ENCODE measurements at regions not wholly inside any gene's neighbourhood (a gene's known extent, or its start where the extent isn't known, plus 50 kb on each side); places are given as distances from the start of the nearest gene placed in this dataset.

- no peaks in the 10 kb centered on the region for H3K36me3 ChIP-seq
- no peak for FAIRE-seq
- TF ChIP-seq CTCF (IDR thresholded peaks at IDR 0.05): no peak
Observed at GRCh38 chr4:129863206-129863605, 767.3 kb downstream of the C4orf33 start.

GRCh38 chr4:129883996-129884395 lies 788.0 kb downstream of the C4orf33 start:
- no peak for DNase-seq
- TF ChIP-seq CTCF (IDR thresholded peaks at IDR 0.05): no peak
- Histone ChIP-seq H3K4me3 (no peak overlapping the region), H3K4me1 (no peaks in the 10 kb centered on the region), H3K36me3 (no peaks in the 10 kb centered on the region), H3K27me3 (no peaks in the 10 kb centered on the region), H3K9me3 (no peaks in the 10 kb centered on the region), H3K27ac (no peak overlapping the region)
- no peak for FAIRE-seq
- 52 to 58% methylated on average over 3 of the region's 3 CpGs for WGBS, 2 donors
- intact Hi-C loops (cut with DNase I): no loop called here
- no peak for ATAC-seq

More at GRCh38 chr4:129863206-129863605, 767.3 kb downstream of the C4orf33 start:
- H3K27me3 ChIP-seq: no peaks in the 10 kb centered on the region
- H3K27ac ChIP-seq: no peak overlapping the region
- ATAC-seq (no peak), DNase-seq (no peak)
- no peaks in the 10 kb centered on the region for H3K9me3 ChIP-seq
- WGBS, 2 donors: 42 to 59% methylated on average over 3 of the region's 3 CpGs
- no peak overlapping the region for H3K4me3 ChIP-seq
- intact Hi-C loops (cut with DNase I): no loop called here
- no peaks in the 10 kb centered on the region for H3K4me1 ChIP-seq

- Histone ChIP-seq H3K9me3 (no peaks in the 10 kb centered on the region), H3K4me3 (no peak overlapping the region), H3K27me3 (no peaks in the 10 kb centered on the region), H3K4me1 (no peaks in the 10 kb centered on the region), H3K36me3 (no peaks in the 10 kb centered on the region), H3K27ac (no peak overlapping the region)
- DNase-seq (no peak), ATAC-seq (no peak), FAIRE-seq (no peak)
- TF ChIP-seq CTCF (IDR thresholded peaks at IDR 0.05): no peak
- 65 to 67% methylated on average over 2 of the region's 2 CpGs for WGBS, 2 donors
- intact Hi-C loops (cut with DNase I): no loop called here
Observed at GRCh38 chr4:129897111-129897510, 801.2 kb downstream of the C4orf33 start.

- Histone ChIP-seq H3K27me3 (no peaks in the 10 kb centered on the region), H3K9me3 (no peaks in the 10 kb centered on the region), H3K4me3 (no peak overlapping the region), H3K27ac (no peak overlapping the region), H3K36me3 (no peaks in the 10 kb centered on the region), H3K4me1 (no peaks in the 10 kb centered on the region)
- ATAC-seq (no peak), DNase-seq (no peak), FAIRE-seq (no peak)
- no peak for TF ChIP-seq CTCF (IDR thresholded peaks at IDR 0.05)
- WGBS, 2 donors: 15 to 17% methylated on average over 3 of the region's 3 CpGs
- intact Hi-C loops (cut with DNase I): no loop called here
Observed at GRCh38 chr4:129899849-129900248, 803.9 kb downstream of the C4orf33 start.

DNA sequence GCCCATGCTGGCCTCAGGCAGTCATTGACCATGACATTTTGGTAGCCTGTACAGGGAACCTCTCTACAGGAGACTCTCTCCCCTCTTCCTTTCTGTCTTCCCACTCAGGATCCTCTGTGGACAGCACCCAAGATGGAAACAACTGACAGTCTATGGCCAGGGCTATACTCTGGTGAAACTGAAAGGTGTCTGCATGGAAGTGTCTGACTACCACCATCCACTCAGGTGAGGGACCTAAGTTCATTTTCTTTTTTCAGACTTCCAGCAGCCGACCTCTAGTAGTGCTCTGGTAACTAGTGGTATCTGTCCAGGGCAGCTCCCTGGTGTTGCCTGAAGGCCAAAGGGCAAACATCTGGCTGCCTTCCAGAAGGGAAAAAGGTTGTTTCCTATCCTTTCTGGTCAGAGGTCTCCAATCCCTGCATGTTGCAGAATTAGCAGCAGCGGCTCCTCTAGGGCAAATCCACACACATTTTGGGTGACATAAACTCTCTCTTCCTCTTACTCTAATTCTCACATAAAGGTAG lies 804.5 kb downstream of the C4orf33 start:
- WGBS, 2 donors: 82 to 84% methylated on average over 2 of the region's 2 CpGs
- no peak overlapping the region for H3K27ac ChIP-seq
- H3K27me3 ChIP-seq: no peaks in the 10 kb centered on the region
- no peak for ATAC-seq
- TF ChIP-seq CTCF (IDR thresholded peaks at IDR 0.05): no peak
- intact Hi-C loops (cut with DNase I): no loop called here
- H3K4me3 ChIP-seq: no peak overlapping the region
- no peaks in the 10 kb centered on the region for H3K4me1 ChIP-seq
- H3K9me3 ChIP-seq: no peaks in the 10 kb centered on the region
- H3K36me3 ChIP-seq: no peaks in the 10 kb centered on the region
- FAIRE-seq: no peak
- no peak for DNase-seq

Measured in pancreas (tissue), 10 donors.